ENCODE measurements at regions not wholly inside any gene's neighbourhood (a gene's known extent, or its start where the extent isn't known, plus 50 kb on each side); places are given as distances from the start of the nearest gene placed in this dataset.

- no peaks in the 10 kb centered on the region for H3K9me3 Mint-ChIP-seq
- no peak for TF ChIP-seq CTCF (IDR thresholded peaks at IDR 0.05; ENCODE audit: unreplicated experiment in 3 of 3)
- no peaks in the 10 kb centered on the region for H3K4me1 Mint-ChIP-seq
- H3K27ac Mint-ChIP-seq = no peak overlapping the region
- no peaks in the 10 kb centered on the region for H3K36me3 Mint-ChIP-seq (ENCODE audit: low read depth)
- no peaks in the 10 kb centered on the region for H3K27me3 Mint-ChIP-seq (ENCODE audit: low read depth)
- no peak overlapping the region for H3K4me3 Mint-ChIP-seq
Observed at GRCh38 chr3:161602475-161602874, 105.9 kb downstream of the OTOL1 start.

- no peaks in the 10 kb centered on the region for H3K4me1 Mint-ChIP-seq
- H3K27me3 Mint-ChIP-seq (ENCODE audit: low read depth) = no peaks in the 10 kb centered on the region
- no peak overlapping the region for H3K27ac Mint-ChIP-seq
- no peaks in the 10 kb centered on the region for H3K36me3 Mint-ChIP-seq (ENCODE audit: low read depth)
- TF ChIP-seq CTCF (IDR thresholded peaks at IDR 0.05; ENCODE audit: unreplicated experiment in 3 of 3) = no peak
- no peaks in the 10 kb centered on the region for H3K9me3 Mint-ChIP-seq
- no peak overlapping the region for H3K4me3 Mint-ChIP-seq
Observed at GRCh38 chr3:161602918-161603317, 106.3 kb downstream of the OTOL1 start.

- Mint-ChIP-seq H3K9me3 (peaks cover 8% of the 10 kb centered on the region), H3K27ac (no peak overlapping the region), H3K4me1 (no peaks in the 10 kb centered on the region), H3K36me3 (ENCODE audit: low read depth) (no peaks in the 10 kb centered on the region), H3K27me3 (ENCODE audit: low read depth) (no peaks in the 10 kb centered on the region), H3K4me3 (no peak overlapping the region)
- TF ChIP-seq CTCF (IDR thresholded peaks at IDR 0.05; ENCODE audit: unreplicated experiment in 3 of 3) = no peak
Observed at GRCh38 chr3:161607056-161607455, 110.4 kb downstream of the OTOL1 start.

- Mint-ChIP-seq H3K4me3 (no peak overlapping the region), H3K4me1 (no peaks in the 10 kb centered on the region), H3K36me3 (ENCODE audit: low read depth) (no peaks in the 10 kb centered on the region), H3K9me3 (peaks cover 7% of the 10 kb centered on the region), H3K27ac (no peak overlapping the region), H3K27me3 (ENCODE audit: low read depth) (no peaks in the 10 kb centered on the region)
- no peak for TF ChIP-seq CTCF (IDR thresholded peaks at IDR 0.05; ENCODE audit: unreplicated experiment in 3 of 3)
Observed at GRCh38 chr3:161619351-161619750, 122.7 kb downstream of the OTOL1 start.

GRCh38 chr3:161630794-161631193 lies 134.2 kb downstream of the OTOL1 start:
- Mint-ChIP-seq H3K27me3 (ENCODE audit: low read depth) (no peaks in the 10 kb centered on the region), H3K4me1 (no peaks in the 10 kb centered on the region), H3K9me3 (no peaks in the 10 kb centered on the region), H3K27ac (no peak overlapping the region), H3K36me3 (ENCODE audit: low read depth) (no peaks in the 10 kb centered on the region), H3K4me3 (no peak overlapping the region)
- no peak for TF ChIP-seq CTCF (IDR thresholded peaks at IDR 0.05; ENCODE audit: unreplicated experiment in 3 of 3)

GRCh38 chr3:161631536-161631935 lies 134.9 kb downstream of the OTOL1 start:
- no peaks in the 10 kb centered on the region for H3K36me3 Mint-ChIP-seq (ENCODE audit: low read depth)

More at GRCh38 chr3:161631536-161631935, 134.9 kb downstream of the OTOL1 start:
- H3K4me1 Mint-ChIP-seq = no peaks in the 10 kb centered on the region
- H3K27me3 Mint-ChIP-seq (ENCODE audit: low read depth) = no peaks in the 10 kb centered on the region
- TF ChIP-seq CTCF (IDR thresholded peaks at IDR 0.05; ENCODE audit: unreplicated experiment in 3 of 3) = no peak
- H3K27ac Mint-ChIP-seq = no peak overlapping the region
- H3K9me3 Mint-ChIP-seq = no peaks in the 10 kb centered on the region
- H3K4me3 Mint-ChIP-seq = no peak overlapping the region

All from nephron (organoid).